Trophoblast cell (in vitro differentiated cells and primary cell): ENCODE measurements at regions not wholly inside any gene's neighbourhood (a gene's known extent, or its start where the extent isn't known, plus 50 kb on each side); places are given as distances from the start of the nearest gene placed in this dataset.

ENCODE experiments used
- DNase-seq, 2 donors: peaks; one replicate each; pipeline ENCODE4 v3.0.0-alpha.2; 2016
- H2AFZ ChIP-seq: 2 replicates; pipeline ENCODE4 v1.6.1; 2013; ENCODE audit warnings: low read length, moderate library complexity, mild to moderate bottlenecking; ENCODE audit not compliant: insufficient read depth, poor library complexity
- H2AK5ac ChIP-seq: 2 replicates; pipeline ENCODE4 v1.6.1; 2013; ENCODE audit warnings: mild to moderate bottlenecking, low read length
- H2BK120ac ChIP-seq: 2 replicates; pipeline ENCODE4 v1.6.1; 2013; ENCODE audit warnings: low read length, mild to moderate bottlenecking, moderate library complexity; ENCODE audit not compliant: insufficient read depth, poor library complexity
- H2BK12ac ChIP-seq: 2 replicates; pipeline ENCODE4 v1.6.1; 2013; ENCODE audit warnings: mild to moderate bottlenecking, low read length, moderate library complexity
- H2BK5ac ChIP-seq: 2 replicates; pipeline ENCODE4 v1.6.1; 2013; ENCODE audit warnings: low read length, low read depth, moderate library complexity, mild to moderate bottlenecking; ENCODE audit not compliant: poor library complexity
- H3K14ac ChIP-seq: 2 replicates; pipeline ENCODE4 v1.6.1; 2013; ENCODE audit warnings: mild to moderate bottlenecking, low read length
- H3K18ac ChIP-seq: 2 replicates; pipeline ENCODE4 v1.6.1; 2013; ENCODE audit warnings: mild to moderate bottlenecking, low read length
- H3K23ac ChIP-seq: 2 replicates; pipeline ENCODE4 v1.6.1; 2013; ENCODE audit warnings: low read length
- H3K27ac ChIP-seq: 2 replicates; pipeline ENCODE4 v1.5.1; 2013; ENCODE audit warnings: low read depth, mild to moderate bottlenecking, inconsistent platforms, low read length, moderate library complexity
- H3K27me3 ChIP-seq: 2 replicates; pipeline ENCODE4 v1.6.1; 2013; ENCODE audit warnings: inconsistent platforms, mild to moderate bottlenecking, low read length, moderate library complexity; ENCODE audit not compliant: insufficient read depth
- H3K36me3 ChIP-seq, 2 experiments: 1 replicate in 1 of 2; 2 replicates in 1 of 2; pipeline ENCODE4 v1.6.1; 2013; ENCODE audit warnings: low read length in 2 of 2, mild to moderate bottlenecking in 2 of 2, moderate library complexity in 1 of 2; ENCODE audit not compliant: insufficient read depth in 2 of 2, control insufficient read depth in 1 of 2
- H3K4ac ChIP-seq: 2 replicates; pipeline ENCODE4 v1.6.1; 2013; ENCODE audit warnings: low read depth, mild to moderate bottlenecking, low read length, moderate library complexity
- H3K4me1 ChIP-seq, 2 experiments: 1 replicate in 1 of 2; 2 replicates in 1 of 2; pipeline ENCODE4 v1.6.1; 2013; ENCODE audit warnings: low read length in 2 of 2, mild to moderate bottlenecking in 2 of 2, moderate library complexity in 1 of 2; ENCODE audit not compliant: insufficient read depth in 2 of 2, control insufficient read depth in 1 of 2
- H3K4me2 ChIP-seq: 2 replicates; pipeline ENCODE4 v1.6.1; 2013; ENCODE audit warnings: inconsistent platforms, mild to moderate bottlenecking, low read length, moderate library complexity
- H3K4me3 ChIP-seq: 2 replicates; pipeline ENCODE4 v1.5.1; 2013; ENCODE audit warnings: mild to moderate bottlenecking, low read depth, low read length, inconsistent platforms
- H3K79me1 ChIP-seq: one replicate; pipeline ENCODE4 v1.6.1; 2013; ENCODE audit warnings: low read length
- H3K79me2 ChIP-seq: 2 replicates; pipeline ENCODE4 v1.6.1; 2013; ENCODE audit warnings: low read length, mild to moderate bottlenecking; ENCODE audit not compliant: control insufficient read depth, insufficient read depth, poor library complexity
- H3K9ac ChIP-seq: 2 replicates; pipeline ENCODE4 v1.6.1; 2013; ENCODE audit warnings: mild to moderate bottlenecking, low read length
- H3K9me3 ChIP-seq: 2 replicates; pipeline ENCODE4 v1.6.1; 2013; ENCODE audit warnings: low read depth, mild to moderate bottlenecking, control low read depth, inconsistent platforms, low read length; ENCODE audit not compliant: insufficient read depth
- H4K12ac ChIP-seq: 2 replicates; pipeline ENCODE4 v1.6.1; 2013; ENCODE audit warnings: low read depth, mild to moderate bottlenecking, low read length, moderate library complexity
- H4K8ac ChIP-seq: 2 replicates; pipeline ENCODE4 v1.6.1; 2013; ENCODE audit warnings: low read depth, mild to moderate bottlenecking, low read length, moderate library complexity
- H4K91ac ChIP-seq: one replicate; pipeline ENCODE4 v1.6.1; 2013; ENCODE audit warnings: low read depth, mild to moderate bottlenecking, low read length, moderate library complexity
- WGBS: extraction: QIAGEN DNeasy Blood & Tissue Kit; methylation state at CpG from one replicate; pipeline ENCODE4 v1.1.7; 2013; ENCODE audit warnings: missing lambda C conversion rate; ENCODE audit not compliant: insufficient read length, insufficient coverage; ENCODE audit errors: extremely low coverage; 5-methylcytosine and 5-hydroxymethylcytosine counted together

DNA sequence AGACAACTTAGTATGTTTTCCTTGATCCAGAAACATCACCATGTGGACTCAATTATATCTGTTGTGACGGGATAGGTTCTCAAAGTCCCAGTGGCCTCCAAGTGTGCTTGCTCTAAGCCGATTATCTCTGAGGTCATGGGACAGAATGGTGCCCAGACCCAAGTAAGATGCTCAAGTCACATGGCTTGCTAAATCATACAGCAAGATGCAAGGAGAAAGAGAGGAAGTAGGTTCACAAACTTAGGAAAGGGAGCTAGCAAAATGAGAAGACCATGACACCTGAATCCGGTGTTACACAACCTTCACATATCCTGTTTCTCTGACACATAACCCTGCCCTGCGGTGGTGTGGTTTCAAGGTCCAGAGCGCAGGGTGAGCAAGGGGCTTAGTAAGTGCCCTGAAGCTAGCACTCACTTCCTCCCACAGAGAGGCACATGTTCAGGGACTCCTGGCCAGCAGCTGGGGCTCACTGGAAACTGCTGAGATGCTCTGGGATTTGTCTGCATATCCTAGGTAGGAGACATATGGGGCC, 590.9 kb upstream of the ANKRD30A start:
- H2BK120ac ChIP-seq = no peak overlapping the region
- H3K27ac ChIP-seq = no peak overlapping the region
- H3K9ac ChIP-seq = no peak overlapping the region
- H4K12ac ChIP-seq = no peak overlapping the region
- no peak overlapping the region for H3K4me2 ChIP-seq
- no peak overlapping the region for H2AFZ ChIP-seq
- no peak overlapping the region for H2BK12ac ChIP-seq
- no peak overlapping the region for H4K91ac ChIP-seq
- H3K4me3 ChIP-seq = no peak overlapping the region
- no peak overlapping the region for H3K14ac ChIP-seq
- WGBS = no CpG with 5 or more reads among the region's 5 CpGs
- H3K9me3 ChIP-seq = no peaks in the 10 kb centered on the region
- no peak overlapping the region for H3K4ac ChIP-seq
- peak; percentile 23 to 56 for DNase-seq
- no peak overlapping the region for H3K18ac ChIP-seq
- no peak overlapping the region for H3K23ac ChIP-seq
- H2AK5ac ChIP-seq = no peak overlapping the region
- H3K79me2 ChIP-seq = no peaks in the 10 kb centered on the region
- H4K8ac ChIP-seq = no peak overlapping the region
- no peaks in the 10 kb centered on the region for H3K36me3 ChIP-seq
- H3K4me1 ChIP-seq = peaks cover 0 to 8% of the 10 kb centered on the region in 2 experiments
- no peak overlapping the region for H2BK5ac ChIP-seq
- H3K27me3 ChIP-seq = no peaks in the 10 kb centered on the region
- no peaks in the 10 kb centered on the region for H3K79me1 ChIP-seq

DNA sequence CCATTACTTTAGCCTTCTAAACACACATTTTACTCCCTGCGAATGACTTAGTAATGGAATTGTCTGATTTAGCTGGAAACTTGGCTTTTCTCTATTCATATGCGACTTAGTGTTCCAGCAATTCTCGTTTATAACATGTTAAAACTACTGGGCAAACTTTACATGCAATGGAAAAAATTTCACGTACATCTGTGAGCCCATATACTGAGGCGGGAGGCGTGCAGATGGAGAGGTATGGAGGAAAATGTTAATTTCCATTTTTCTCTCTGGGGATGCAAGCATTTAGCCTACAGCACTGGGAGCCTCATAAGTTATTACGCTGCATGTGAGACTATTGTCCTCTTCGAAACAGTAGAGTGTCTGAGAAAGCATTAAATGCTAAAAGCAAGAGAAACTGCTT, 591.5 kb upstream of the ANKRD30A start:
- Histone ChIP-seq H3K79me1 (no peaks in the 10 kb centered on the region), H3K36me3 (no peaks in the 10 kb centered on the region), H2BK120ac (no peak overlapping the region), H4K12ac (no peak overlapping the region), H3K4me3 (no peak overlapping the region), H2BK12ac (no peak overlapping the region), H3K14ac (no peak overlapping the region), H3K4me1 (peaks cover 0 to 6% of the 10 kb centered on the region in 2 experiments), H2AK5ac (no peak overlapping the region), H4K91ac (no peak overlapping the region), H3K9ac (no peak overlapping the region), H3K9me3 (no peaks in the 10 kb centered on the region), H4K8ac (no peak overlapping the region), H2AFZ (no peak overlapping the region), H3K18ac (no peak overlapping the region), H3K27ac (no peak overlapping the region), H3K79me2 (no peaks in the 10 kb centered on the region), H3K4me2 (no peak overlapping the region), H3K4ac (no peak overlapping the region), H3K23ac (no peak overlapping the region), H3K27me3 (no peaks in the 10 kb centered on the region), H2BK5ac (no peak overlapping the region)
- no CpG with 5 or more reads among the region's 8 CpGs for WGBS
- DNase-seq = no peak

DNA sequence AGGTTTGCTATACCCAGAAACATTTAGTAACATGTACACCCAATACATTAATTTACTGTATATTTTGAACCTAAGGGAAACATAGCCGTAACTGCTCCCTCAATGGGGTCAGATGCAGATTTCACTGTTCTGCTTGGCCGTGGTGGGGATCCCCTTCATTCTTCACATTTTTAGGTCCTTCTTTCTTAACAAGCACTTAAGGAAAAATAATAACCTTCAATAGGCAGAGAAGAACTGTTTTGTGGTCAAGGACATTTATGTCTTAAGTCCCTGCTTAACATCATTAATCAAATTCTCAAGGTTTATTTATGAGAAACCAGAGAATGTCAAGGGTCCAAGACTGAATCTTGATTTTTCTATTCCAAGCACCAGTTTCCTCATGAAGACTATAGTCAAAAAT, 592.1 kb upstream of the ANKRD30A start:
- Histone ChIP-seq H3K9me3 (no peaks in the 10 kb centered on the region), H2BK120ac (no peak overlapping the region), H2AK5ac (no peak overlapping the region), H4K12ac (no peak overlapping the region), H2BK5ac (no peak overlapping the region), H3K4me2 (no peak overlapping the region), H4K91ac (no peak overlapping the region), H3K4me1 (peaks cover 0 to 6% of the 10 kb centered on the region in 2 experiments), H3K18ac (no peak overlapping the region), H3K79me2 (no peaks in the 10 kb centered on the region), H2BK12ac (no peak overlapping the region), H3K79me1 (no peaks in the 10 kb centered on the region), H3K9ac (no peak overlapping the region), H4K8ac (no peak overlapping the region), H3K4ac (no peak overlapping the region), H3K27ac (no peak overlapping the region), H3K4me3 (no peak overlapping the region), H2AFZ (no peak overlapping the region), H3K14ac (no peak overlapping the region), H3K36me3 (no peaks in the 10 kb centered on the region), H3K27me3 (no peaks in the 10 kb centered on the region), H3K23ac (no peak overlapping the region)
- no peak for DNase-seq
- no CpG with 5 or more reads among the region's 2 CpGs for WGBS

DNA sequence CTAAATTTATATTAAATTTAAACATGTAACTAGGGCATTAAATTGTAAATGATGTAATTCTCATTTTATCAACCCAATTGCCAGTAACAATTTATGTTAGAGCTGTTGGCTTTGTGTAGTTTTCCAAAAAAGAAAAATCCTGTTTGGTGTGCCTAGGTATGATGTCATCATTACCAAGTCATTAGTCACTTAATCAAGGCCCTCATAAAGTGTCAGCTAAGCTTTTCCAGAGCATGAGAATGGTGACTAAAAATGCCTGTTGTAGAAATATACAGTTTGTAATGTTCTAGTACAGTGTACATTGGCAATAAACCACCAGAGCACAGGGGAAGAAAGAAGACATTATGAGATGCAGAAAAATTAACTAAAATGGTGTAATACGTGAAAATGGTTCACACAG, 593.8 kb upstream of the ANKRD30A start:
- no peak overlapping the region for H3K27ac ChIP-seq
- H2AK5ac ChIP-seq = no peak overlapping the region
- no peak overlapping the region for H3K9ac ChIP-seq
- no peak overlapping the region for H4K8ac ChIP-seq
- H4K12ac ChIP-seq = no peak overlapping the region
- no peaks in the 10 kb centered on the region for H3K9me3 ChIP-seq
- no CpG with 5 or more reads among the region's 1 CpG for WGBS
- H2BK12ac ChIP-seq = no peak overlapping the region
- no peak overlapping the region for H4K91ac ChIP-seq
- no peak overlapping the region for H2BK120ac ChIP-seq
- H2BK5ac ChIP-seq = no peak overlapping the region
- no peaks in the 10 kb centered on the region for H3K27me3 ChIP-seq
- no peak overlapping the region for H2AFZ ChIP-seq
- peak in 1 of 2 donors; percentile 23 for DNase-seq
- no peak overlapping the region for H3K4me3 ChIP-seq
- H3K4me2 ChIP-seq = no peak overlapping the region
- H3K14ac ChIP-seq = no peak overlapping the region
- H3K18ac ChIP-seq = no peak overlapping the region
- no peaks in the 10 kb centered on the region for H3K79me2 ChIP-seq
- H3K4ac ChIP-seq = no peak overlapping the region
- no peaks in the 10 kb centered on the region for H3K36me3 ChIP-seq
- H3K4me1 ChIP-seq = peaks cover 0 to 6% of the 10 kb centered on the region in 2 experiments
- no peak overlapping the region for H3K23ac ChIP-seq
- no peaks in the 10 kb centered on the region for H3K79me1 ChIP-seq
